Astrocyte (in vitro differentiated cells and primary cell): ENCODE measurements at regions not wholly inside any gene's neighbourhood (a gene's known extent, or its start where the extent isn't known, plus 50 kb on each side); places are given as distances from the start of the nearest gene placed in this dataset.
"Not testable (repeated sequence)": the region's sequence is repeated elsewhere in the genome, so short reads cannot be mapped to it uniquely, and the experiment has no call there.

Experiments
- DNase-seq: peaks from one replicate; pipeline ENCODE4 v3.0.0-alpha.2; 2010; ENCODE audit warnings: low read depth
- FAIRE-seq: peaks from 2 replicates; lab custom pipeline; 2011; peaks lifted over from hg19 to GRCh38; lab: Jason Lieb, UNC
- H2AFZ ChIP-seq: 2 replicates; pipeline ENCODE4 v1.6.0; 2012; ENCODE audit warnings: low read depth, low read length, inconsistent platforms
- H3K27ac ChIP-seq: 2 replicates; pipeline ENCODE4 v1.5.1; 2011; ENCODE audit warnings: low read depth, low read length, inconsistent platforms
- H3K27me3 ChIP-seq: 2 replicates; pipeline ENCODE4 v1.6.0; 2011; ENCODE audit warnings: low read length, inconsistent platforms; ENCODE audit not compliant: insufficient read depth
- H3K36me3 ChIP-seq: 2 replicates; pipeline ENCODE4 v1.5.1; 2011; ENCODE audit warnings: low read length, inconsistent platforms; ENCODE audit not compliant: insufficient read depth
- H3K4me1 ChIP-seq: 2 replicates; pipeline ENCODE4 v1.5.1; 2011; ENCODE audit warnings: low read length, inconsistent platforms; ENCODE audit not compliant: insufficient read depth
- H3K4me2 ChIP-seq: 2 replicates; pipeline ENCODE4 v1.6.0; 2012; ENCODE audit warnings: low read length, inconsistent platforms
- H3K4me3 ChIP-seq: 2 replicates; pipeline ENCODE4 v1.5.1; 2011; ENCODE audit warnings: low read depth, mild to moderate bottlenecking, low read length, inconsistent platforms; ENCODE audit not compliant: insufficient read depth
- H3K79me2 ChIP-seq: 2 replicates; pipeline ENCODE4 v1.6.0; 2012; ENCODE audit warnings: mild to moderate bottlenecking, low read length, inconsistent platforms; ENCODE audit not compliant: insufficient read depth
- H3K9ac ChIP-seq: 2 replicates; pipeline ENCODE4 v1.6.0; 2012; ENCODE audit warnings: mild to moderate bottlenecking, low read length, inconsistent platforms
- H3K9me3 ChIP-seq: 2 replicates; pipeline ENCODE4 v1.5.1; 2012; ENCODE audit warnings: low read depth, mild to moderate bottlenecking, low read length, inconsistent platforms; ENCODE audit not compliant: insufficient read depth
- H4K20me1 ChIP-seq: 2 replicates; pipeline ENCODE4 v1.6.0; 2012; ENCODE audit warnings: low read length, inconsistent platforms; ENCODE audit not compliant: insufficient read depth
- H3K27ac Mint-ChIP-seq: one replicate; pipeline ENCODE4 v1.8.0; 2021; ENCODE audit warnings: mild to moderate bottlenecking, mixed read lengths; ENCODE audit not compliant: unreplicated experiment
- H3K27me3 Mint-ChIP-seq: one replicate; pipeline ENCODE4 v1.8.0; 2021; ENCODE audit warnings: low read depth, mixed read lengths; ENCODE audit not compliant: unreplicated experiment
- H3K36me3 Mint-ChIP-seq: one replicate; pipeline ENCODE4 v1.8.0; 2021; ENCODE audit warnings: low read depth, mixed read lengths; ENCODE audit not compliant: unreplicated experiment
- H3K4me1 Mint-ChIP-seq: one replicate; pipeline ENCODE4 v1.8.0; 2021; ENCODE audit warnings: low read depth, mixed read lengths; ENCODE audit not compliant: unreplicated experiment
- H3K4me3 Mint-ChIP-seq: one replicate; pipeline ENCODE4 v1.8.0; 2021; ENCODE audit warnings: mild to moderate bottlenecking, moderate library complexity, mixed read lengths; ENCODE audit not compliant: unreplicated experiment
- H3K9me3 Mint-ChIP-seq: one replicate; pipeline ENCODE4 v1.8.0; 2021; ENCODE audit warnings: mild to moderate bottlenecking, mixed read lengths; ENCODE audit not compliant: unreplicated experiment
- CTCF ChIP-seq: IDR thresholded peaks from 2 replicates; pipeline ENCODE4 v1.5.1; 2011; ENCODE audit warnings: low read depth, mild to moderate bottlenecking, inconsistent platforms, low read length, moderate library complexity; ENCODE audit not compliant: insufficient read depth
- EZH2 ChIP-seq: IDR thresholded peaks from 2 replicates; pipeline ENCODE4 v1.6.1; 2012; ENCODE audit warnings: mild to moderate bottlenecking, low read length, inconsistent platforms; ENCODE audit not compliant: insufficient read depth

DNA sequence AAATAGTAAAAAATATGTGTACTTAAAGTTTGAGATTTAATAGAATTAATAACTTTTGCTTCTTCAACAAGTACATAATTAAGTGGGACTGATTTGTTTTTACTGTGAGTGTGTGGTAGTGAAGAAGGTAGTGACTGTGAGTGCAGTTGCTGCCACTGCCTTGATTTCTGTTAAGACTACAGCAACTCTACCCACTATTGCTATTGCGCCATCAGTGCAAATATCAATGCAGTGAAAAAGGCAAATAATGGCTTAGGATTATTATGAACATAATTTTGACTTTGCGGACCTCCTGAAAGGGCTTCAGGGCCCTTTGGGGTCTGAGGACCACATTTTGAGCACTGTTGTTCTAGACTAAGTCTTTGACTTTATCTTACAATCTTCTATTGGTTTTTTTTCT, 112.0 kb upstream of the PITX1 start:
- Histone ChIP-seq H3K4me1 (peaks cover 2% of the 10 kb centered on the region), H3K4me2 (no peak overlapping the region), H3K4me3 (no peak overlapping the region), H3K79me2 (no peaks in the 10 kb centered on the region), H3K9ac (no peak overlapping the region), H3K27me3 (peaks cover 10% of the 10 kb centered on the region), H3K27ac (no peak overlapping the region), H3K36me3 (no peaks in the 10 kb centered on the region), H2AFZ (no peak overlapping the region), H3K9me3 (peaks cover 3% of the 10 kb centered on the region), H4K20me1 (no peaks in the 10 kb centered on the region)
- Mint-ChIP-seq H3K4me1 (no peaks in the 10 kb centered on the region), H3K27me3 (peaks cover 31% of the 10 kb centered on the region), H3K4me3 (no peak overlapping the region), H3K27ac (no peak overlapping the region), H3K36me3 (no peaks in the 10 kb centered on the region), H3K9me3 (peaks cover 6% of the 10 kb centered on the region)
- no peak for FAIRE-seq
- TF ChIP-seq CTCF (no peak), EZH2 (no peak)
- no peak for DNase-seq

GRCh38 chr5:135143682-135144081, 109.7 kb upstream of the PITX1 start:
- H3K4me1 Mint-ChIP-seq, FAIRE-seq, H3K4me3 Mint-ChIP-seq: not testable (repeated sequence)

GRCh38 chr5:135141303-135142268, 107.6 kb upstream of the PITX1 start:
- no peak overlapping the region for H3K27ac ChIP-seq
- H3K27ac Mint-ChIP-seq = no peak overlapping the region

More at GRCh38 chr5:135143682-135144081, 109.7 kb upstream of the PITX1 start:
- not testable (repeated sequence) for H3K4me3 ChIP-seq, H3K27me3 ChIP-seq, H3K9ac ChIP-seq, H2AFZ ChIP-seq, DNase-seq, H3K36me3 ChIP-seq, H3K36me3 Mint-ChIP-seq, H3K27ac ChIP-seq, H3K79me2 ChIP-seq, H3K9me3 ChIP-seq, H3K9me3 Mint-ChIP-seq, H4K20me1 ChIP-seq, H3K4me2 ChIP-seq, H3K27ac Mint-ChIP-seq
- H3K27me3 Mint-ChIP-seq = peaks cover 19% of the 10 kb centered on the region
- peaks cover 12% of the 10 kb centered on the region for H3K4me1 ChIP-seq

More at GRCh38 chr5:135141303-135142268, 107.6 kb upstream of the PITX1 start:
- Histone ChIP-seq H3K4me3 (no peak overlapping the region), H3K79me2 (no peaks in the 10 kb centered on the region), H4K20me1 (no peaks in the 10 kb centered on the region), H3K4me1 (peaks cover 12% of the 10 kb centered on the region), H3K36me3 (no peaks in the 10 kb centered on the region), H3K9me3 (no peaks in the 10 kb centered on the region), H2AFZ (no peak overlapping the region), H3K9ac (no peak overlapping the region), H3K4me2 (peak overlapping the region; percentile 49), H3K27me3 (peaks cover 6% of the 10 kb centered on the region)
- peaks cover 4% of the 10 kb centered on the region for H3K36me3 Mint-ChIP-seq
- H3K27me3 Mint-ChIP-seq = peaks cover 26% of the 10 kb centered on the region
- DNase-seq (peak; percentile 22), FAIRE-seq (no peak)
- peaks cover 4% of the 10 kb centered on the region for H3K9me3 Mint-ChIP-seq
- H3K4me3 Mint-ChIP-seq = no peak overlapping the region
- peaks cover 7% of the 10 kb centered on the region for H3K4me1 Mint-ChIP-seq
- TF ChIP-seq CTCF (no peak), EZH2 (no peak)
